Fibroblast of villous mesenchyme (primary cell): ENCODE measurements at regions not wholly inside any gene's neighbourhood (a gene's known extent, or its start where the extent isn't known, plus 50 kb on each side); places are given as distances from the start of the nearest gene placed in this dataset.

Source experiments
- DNase-seq: peaks from one replicate; pipeline ENCODE4 v3.0.0-alpha.2; 2010; ENCODE audit warnings: low read depth
- H3K4me3 ChIP-seq: 2 replicates; pipeline ENCODE4 v1.5.1; 2011; ENCODE audit warnings: low read depth, mild to moderate bottlenecking, low read length
- CTCF ChIP-seq: IDR thresholded peaks from 2 replicates; pipeline ENCODE4 v1.5.1; 2012; ENCODE audit warnings: low read depth, mild to moderate bottlenecking, low read length; ENCODE audit not compliant: insufficient read depth

DNA sequence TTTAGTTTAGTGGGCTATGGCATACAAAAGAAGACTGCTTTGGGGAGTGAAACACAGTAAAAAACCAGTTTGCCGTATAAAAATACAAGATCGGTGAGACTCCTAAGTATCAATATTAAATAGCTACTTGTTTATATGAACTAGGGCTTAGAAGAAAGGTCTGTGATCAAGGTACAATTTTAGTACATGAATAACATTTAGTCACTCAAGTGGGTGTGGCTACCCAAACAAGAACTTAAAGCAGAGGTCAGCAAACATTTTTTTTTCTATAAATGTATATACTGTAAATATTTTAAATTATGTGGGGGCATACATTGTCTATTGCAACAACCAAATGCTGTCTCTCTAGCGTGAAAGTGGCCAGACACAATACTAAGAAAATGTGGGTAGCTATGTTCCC, 1452.5 kb upstream of the NUDT12 start:
- no peak overlapping the region for H3K4me3 ChIP-seq

GRCh38 chr5:104998572-104998971, 1436.0 kb upstream of the NUDT12 start:
- TF ChIP-seq CTCF, result no peak
- no peak overlapping the region for H3K4me3 ChIP-seq
- DNase-seq, result no peak

More for the DNA sequence above, 1452.5 kb upstream of the NUDT12 start:
- no peak for TF ChIP-seq CTCF
- no peak for DNase-seq

GRCh38 chr5:104998169-104998568, 1435.6 kb upstream of the NUDT12 start:
- no peak overlapping the region for H3K4me3 ChIP-seq
- no peak for DNase-seq
- no peak for TF ChIP-seq CTCF

DNA sequence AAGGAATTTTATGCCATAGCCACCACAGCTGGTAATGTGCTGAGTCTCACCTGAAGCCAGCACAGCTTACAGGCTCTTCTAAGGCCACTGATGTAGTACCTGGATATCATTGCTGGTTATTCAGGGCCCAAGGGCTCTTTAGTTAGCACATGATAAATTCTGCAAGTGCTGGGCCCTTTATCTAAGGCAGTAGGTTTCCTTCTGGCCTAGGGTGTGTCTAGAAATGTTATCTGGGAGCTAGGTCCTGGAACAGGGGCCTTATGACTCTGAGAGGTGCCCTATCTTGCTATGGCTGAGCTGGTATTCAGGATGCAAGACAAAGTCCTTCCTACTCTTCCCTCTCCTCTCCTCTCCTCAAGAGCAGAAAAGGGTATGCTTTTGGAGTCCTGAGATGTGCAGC, 1424.5 kb upstream of the NUDT12 start:
- TF ChIP-seq CTCF, result no peak

DNA sequence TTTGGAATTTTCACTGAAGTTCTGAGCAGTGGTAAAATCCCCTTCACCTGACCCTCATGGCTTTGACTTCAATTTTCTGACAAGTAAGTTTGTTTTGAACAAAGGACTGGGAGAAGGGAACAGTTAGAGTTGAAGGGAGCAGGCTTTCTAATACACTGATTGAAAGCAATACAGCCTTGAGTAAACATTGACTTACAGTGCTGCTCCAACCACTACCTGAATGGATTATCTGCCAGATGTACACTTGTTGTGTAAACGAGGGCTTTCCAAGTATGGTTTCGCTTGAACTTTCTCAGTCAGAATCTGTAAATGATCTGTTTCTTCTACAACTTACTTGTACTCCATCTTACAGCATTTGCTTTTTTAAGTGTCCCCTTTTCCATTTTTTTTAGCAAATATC, 1414.9 kb upstream of the NUDT12 start:
- TF ChIP-seq CTCF, result no peak
- DNase-seq, result no peak
- no peak overlapping the region for H3K4me3 ChIP-seq

More for the DNA sequence above, 1424.5 kb upstream of the NUDT12 start:
- no peak overlapping the region for H3K4me3 ChIP-seq
- DNase-seq, result no peak

DNA sequence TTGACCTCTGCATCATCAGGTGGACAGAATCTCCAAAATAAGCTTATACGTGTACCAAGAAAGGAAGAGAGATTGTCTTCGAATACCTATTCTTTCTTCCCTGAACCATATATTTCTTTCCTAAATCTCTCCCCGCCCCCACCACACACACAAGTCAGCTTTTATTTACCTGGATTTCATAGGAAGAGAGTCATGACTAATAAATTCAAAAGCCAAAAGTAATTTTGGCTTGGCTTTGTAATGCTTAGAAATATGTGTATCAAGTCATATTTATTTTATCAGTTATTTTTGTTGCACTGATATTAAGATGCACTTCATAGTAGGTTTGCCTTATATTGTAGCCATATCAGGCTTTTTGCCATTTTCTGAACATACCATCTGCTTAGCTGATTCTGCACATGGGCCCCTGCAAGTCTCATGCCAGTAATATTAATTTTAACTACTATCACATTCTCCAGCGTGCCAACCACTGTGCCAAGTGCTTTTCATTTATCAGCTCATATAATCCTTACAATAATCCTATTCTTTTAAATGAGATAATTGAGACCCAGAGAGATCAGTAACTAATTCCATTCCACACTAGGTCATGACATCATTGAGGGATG, 1405.3 kb upstream of the NUDT12 start:
- no peak overlapping the region for H3K4me3 ChIP-seq
- TF ChIP-seq CTCF, result no peak
- no peak for DNase-seq

- TF ChIP-seq CTCF, result no peak
- DNase-seq, result no peak
- no peak overlapping the region for H3K4me3 ChIP-seq
Observed at GRCh38 chr5:104965006-104965405, 1402.4 kb upstream of the NUDT12 start.
